Bronchial epithelial cell (primary cell): ENCODE measurements at regions not wholly inside any gene's neighbourhood (a gene's known extent, or its start where the extent isn't known, plus 50 kb on each side); places are given as distances from the start of the nearest gene placed in this dataset.
A peak's percentile ranks its signal among the peaks of the same experiment; 100 is the strongest.

ENCODE experiments used
- DNase-seq: peaks from one replicate; pipeline ENCODE4 v3.0.0-alpha.2; 2010; ENCODE audit warnings: low read depth
- FAIRE-seq: peaks from 2 replicates; lab custom pipeline; 2011; peaks lifted over from hg19 to GRCh38; lab: Jason Lieb, UNC
- H3K27me3 ChIP-seq: 2 replicates; pipeline ENCODE4 v1.5.1; 2011; ENCODE audit warnings: low read length; ENCODE audit not compliant: control insufficient read depth, insufficient read depth
- H3K36me3 ChIP-seq: 2 replicates; pipeline ENCODE4 v1.5.1; 2011; ENCODE audit warnings: low read length; ENCODE audit not compliant: control insufficient read depth, insufficient read depth
- H3K4me3 ChIP-seq: 2 replicates; pipeline ENCODE4 v1.5.1; 2011; ENCODE audit warnings: mild to moderate bottlenecking, low read depth, low read length, control low read depth
- CTCF ChIP-seq: IDR thresholded peaks from 2 replicates; pipeline ENCODE4 v1.5.1; 2011; ENCODE audit warnings: mild to moderate bottlenecking, moderate library complexity, low read length, control low read depth, inconsistent platforms; ENCODE audit not compliant: insufficient read depth, severe bottlenecking

- no peak for DNase-seq
- Histone ChIP-seq H3K36me3 (no peaks in the 10 kb centered on the region), H3K27me3 (no peaks in the 10 kb centered on the region), H3K4me3 (no peak overlapping the region)
- no peak for TF ChIP-seq CTCF
- FAIRE-seq, result no peak
Observed at GRCh38 chr17:71482625-71483024, 638.2 kb upstream of the SOX9 start.

DNA sequence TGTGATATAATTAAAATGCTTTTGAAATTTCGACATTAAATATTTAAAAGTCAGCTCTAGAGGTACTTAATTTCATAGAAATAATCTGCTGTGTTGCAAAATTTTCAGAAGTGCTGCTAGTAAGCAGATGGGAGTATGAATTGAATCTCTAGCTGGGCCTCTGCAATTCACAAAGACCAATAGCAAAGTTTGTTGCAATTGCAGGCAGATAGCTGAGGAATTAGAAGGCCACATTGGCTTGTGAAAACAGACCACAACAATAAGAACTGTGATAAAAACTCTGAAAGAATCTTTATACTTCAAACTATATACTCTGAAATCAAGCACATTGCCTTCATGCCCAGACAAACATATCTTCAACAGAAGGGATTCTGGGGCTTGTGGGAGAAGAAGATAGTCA is 636.3 kb upstream of the SOX9 start:
- H3K36me3 ChIP-seq, result no peaks in the 10 kb centered on the region
- H3K4me3 ChIP-seq, result no peak overlapping the region
- FAIRE-seq (no peak), DNase-seq (no peak)
- no peak for TF ChIP-seq CTCF
- H3K27me3 ChIP-seq, result no peaks in the 10 kb centered on the region

GRCh38 chr17:71485426-71485825 is 635.4 kb upstream of the SOX9 start:
- H3K27me3 ChIP-seq, result no peaks in the 10 kb centered on the region
- FAIRE-seq (no peak), DNase-seq (no peak)
- H3K4me3 ChIP-seq, result no peak overlapping the region
- H3K36me3 ChIP-seq, result no peaks in the 10 kb centered on the region
- no peak for TF ChIP-seq CTCF

- TF ChIP-seq CTCF, result no peak
- DNase-seq (peak; percentile 40), FAIRE-seq (no peak)
- H3K36me3 ChIP-seq, result no peaks in the 10 kb centered on the region
- H3K4me3 ChIP-seq, result no peak overlapping the region
- H3K27me3 ChIP-seq, result no peaks in the 10 kb centered on the region
Observed at GRCh38 chr17:71486261-71486660, 634.6 kb upstream of the SOX9 start.

GRCh38 chr17:71488851-71489250 is 632.0 kb upstream of the SOX9 start:
- Histone ChIP-seq H3K36me3 (no peaks in the 10 kb centered on the region), H3K27me3 (no peaks in the 10 kb centered on the region), H3K4me3 (no peak overlapping the region)
- no peak for DNase-seq
- TF ChIP-seq CTCF, result no peak
- FAIRE-seq, result no peak

GRCh38 chr17:71494062-71494855 is 626.6 kb upstream of the SOX9 start:
- no peak overlapping the region for H3K4me3 ChIP-seq
- no peaks in the 10 kb centered on the region for H3K36me3 ChIP-seq
- no peak for TF ChIP-seq CTCF
- FAIRE-seq, result no peak
- H3K27me3 ChIP-seq, result no peaks in the 10 kb centered on the region
- DNase-seq, result no peak
